ENCODE measurements at regions not wholly inside any gene's neighbourhood (a gene's known extent, or its start where the extent isn't known, plus 50 kb on each side); places are given as distances from the start of the nearest gene placed in this dataset.
"Not testable (repeated sequence)": the region's sequence is repeated elsewhere in the genome, so short reads cannot be mapped to it uniquely, and the experiment has no call there.

GRCh38 chr2:90209009-90209408 lies 1517.5 kb downstream of the RPIA start:
- DNase-seq (ENCODE audit: low read depth in 4 of 4, low spot score in 3 of 4), result no peak

GRCh38 chr2:90209806-90210205 lies 1518.3 kb downstream of the RPIA start:
- DNase-seq (ENCODE audit: low read depth in 4 of 4, low spot score in 3 of 4), result no peak

DNA sequence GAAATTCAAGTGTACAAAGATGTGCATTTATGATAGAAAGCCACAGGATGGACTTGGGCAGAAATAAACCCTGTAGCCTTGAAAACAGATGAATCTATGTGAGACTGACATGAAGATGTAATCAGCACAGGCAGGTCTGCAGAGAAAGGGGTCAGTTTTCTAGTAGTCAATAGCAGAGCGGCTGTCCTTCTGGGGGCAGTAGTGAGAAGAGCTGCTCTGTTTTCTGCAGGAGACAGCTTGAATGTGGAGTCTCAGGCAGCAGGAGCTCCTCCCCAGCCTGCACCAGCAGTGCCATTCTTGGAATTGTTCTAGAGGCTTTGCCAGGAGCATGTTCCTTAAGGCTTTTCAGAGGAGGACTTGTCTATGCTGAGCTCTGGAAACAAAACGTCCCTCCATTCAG lies 1524.4 kb downstream of the RPIA start:
- not testable (repeated sequence) for DNase-seq (ENCODE audit: low read depth in 4 of 4, low spot score in 3 of 4)

DNA sequence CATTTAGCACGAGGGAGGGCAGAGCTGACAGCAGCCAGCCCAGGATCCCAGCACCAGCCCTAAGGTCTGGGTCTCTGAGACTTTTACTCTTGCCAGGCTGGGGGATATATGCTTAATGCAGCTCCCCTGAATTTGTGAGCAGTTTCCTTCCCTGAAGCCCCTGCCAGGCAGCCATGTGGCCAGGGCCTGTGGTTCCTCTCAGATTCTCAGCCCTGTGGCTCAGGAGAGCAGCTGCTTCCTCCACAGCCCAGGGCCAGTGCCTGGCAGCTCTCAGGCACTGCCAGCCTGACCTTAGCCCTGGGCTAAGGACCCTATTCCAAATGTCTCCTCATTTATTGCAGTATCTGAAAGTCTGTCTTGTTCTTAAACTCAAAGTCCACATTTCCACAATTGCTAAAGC lies 1525.3 kb downstream of the RPIA start:
- DNase-seq (ENCODE audit: low read depth in 4 of 4, low spot score in 3 of 4), result not testable (repeated sequence)

GRCh38 chr2:90218534-90218933 lies 1527.1 kb downstream of the RPIA start:
- not testable (repeated sequence) for DNase-seq (ENCODE audit: low read depth in 4 of 4, low spot score in 3 of 4)

DNA sequence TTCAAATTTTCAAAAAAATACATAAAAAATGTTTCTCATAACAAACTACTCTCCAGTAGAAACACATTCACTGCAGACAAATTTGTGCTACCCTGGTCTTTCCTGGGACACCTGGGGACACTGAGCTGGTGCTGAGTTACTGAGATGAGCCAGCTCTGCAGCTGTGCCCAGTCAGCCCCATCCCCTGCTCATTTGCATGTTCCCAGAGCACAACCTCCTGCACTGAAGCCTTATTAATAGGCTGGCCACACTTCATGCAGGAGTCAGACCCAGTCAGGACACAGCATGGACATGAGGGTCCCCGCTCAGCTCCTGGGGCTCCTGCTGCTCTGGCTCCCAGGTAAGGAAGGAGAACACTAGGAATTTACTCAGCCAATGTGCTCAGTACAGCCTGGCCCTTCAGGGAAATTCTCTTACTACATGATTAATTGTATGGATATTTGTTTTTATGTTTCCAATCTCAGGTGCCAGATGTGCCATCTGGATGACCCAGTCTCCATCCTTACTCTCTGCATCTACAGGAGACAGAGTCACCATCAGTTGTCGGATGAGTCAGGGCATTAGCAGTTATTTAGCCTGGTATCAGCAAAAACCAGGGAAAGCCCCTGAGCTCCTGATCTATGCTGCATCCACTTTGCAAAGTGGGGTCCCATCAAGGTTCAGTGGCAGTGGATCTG lies 1529.3 kb downstream of the RPIA start:
- DNase-seq (ENCODE audit: low read depth in 4 of 4, low spot score in 3 of 4), result not testable (repeated sequence)

DNA sequence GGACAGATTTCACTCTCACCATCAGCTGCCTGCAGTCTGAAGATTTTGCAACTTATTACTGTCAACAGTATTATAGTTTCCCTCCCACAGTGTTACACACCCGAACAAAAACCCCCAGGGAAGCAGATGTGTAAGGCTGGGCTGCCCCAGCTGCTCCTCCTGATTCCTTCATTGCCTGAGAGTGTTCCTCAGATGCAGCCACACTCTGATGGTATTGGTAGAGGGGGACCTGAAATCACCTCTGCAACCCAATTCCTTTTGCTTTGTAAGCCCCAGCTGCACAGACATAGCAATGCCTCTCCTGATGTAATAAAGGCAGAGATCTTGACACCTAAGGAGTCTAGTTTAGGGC lies 1529.8 kb downstream of the RPIA start:
- no peak for DNase-seq (ENCODE audit: low read depth in 4 of 4, low spot score in 3 of 4)

GRCh38 chr2:90224767-90225166 lies 1533.3 kb downstream of the RPIA start:
- not testable (repeated sequence) for DNase-seq (ENCODE audit: low read depth in 4 of 4, low spot score in 3 of 4)

GRCh38 chr2:90226465-90227072 lies 1535.1 kb downstream of the RPIA start:
- DNase-seq (ENCODE audit: low read depth in 4 of 4, low spot score in 3 of 4), result not testable (repeated sequence)

- not testable (repeated sequence) for DNase-seq (ENCODE audit: low read depth in 4 of 4, low spot score in 3 of 4)
Observed at GRCh38 chr2:90231199-90231598, 1539.7 kb downstream of the RPIA start.

DNA sequence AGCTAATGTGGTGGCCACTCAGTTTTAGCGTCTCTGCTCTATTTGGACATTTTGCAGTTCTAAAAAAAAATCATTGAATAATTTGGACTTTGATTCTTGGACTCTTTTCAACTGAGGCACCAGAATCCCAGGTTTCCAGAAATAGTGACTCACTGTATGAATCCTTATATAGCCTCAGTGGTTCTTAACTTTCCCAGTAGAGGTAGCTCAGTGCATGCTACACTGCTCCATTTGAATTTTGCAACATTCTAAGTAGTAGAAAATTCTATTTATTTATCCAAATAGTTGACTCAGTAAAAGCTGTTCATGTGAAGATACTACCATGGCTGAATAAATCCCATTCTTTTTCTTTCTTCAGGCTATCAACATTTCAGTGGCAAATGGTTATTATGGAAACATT lies 1544.0 kb downstream of the RPIA start:
- DNase-seq (ENCODE audit: low read depth in 4 of 4, low spot score in 3 of 4), result not testable (repeated sequence)

GRCh38 chr2:90237923-90238361 lies 1546.5 kb downstream of the RPIA start:
- DNase-seq (ENCODE audit: low read depth in 4 of 4, low spot score in 3 of 4), result not testable (repeated sequence)

DNA sequence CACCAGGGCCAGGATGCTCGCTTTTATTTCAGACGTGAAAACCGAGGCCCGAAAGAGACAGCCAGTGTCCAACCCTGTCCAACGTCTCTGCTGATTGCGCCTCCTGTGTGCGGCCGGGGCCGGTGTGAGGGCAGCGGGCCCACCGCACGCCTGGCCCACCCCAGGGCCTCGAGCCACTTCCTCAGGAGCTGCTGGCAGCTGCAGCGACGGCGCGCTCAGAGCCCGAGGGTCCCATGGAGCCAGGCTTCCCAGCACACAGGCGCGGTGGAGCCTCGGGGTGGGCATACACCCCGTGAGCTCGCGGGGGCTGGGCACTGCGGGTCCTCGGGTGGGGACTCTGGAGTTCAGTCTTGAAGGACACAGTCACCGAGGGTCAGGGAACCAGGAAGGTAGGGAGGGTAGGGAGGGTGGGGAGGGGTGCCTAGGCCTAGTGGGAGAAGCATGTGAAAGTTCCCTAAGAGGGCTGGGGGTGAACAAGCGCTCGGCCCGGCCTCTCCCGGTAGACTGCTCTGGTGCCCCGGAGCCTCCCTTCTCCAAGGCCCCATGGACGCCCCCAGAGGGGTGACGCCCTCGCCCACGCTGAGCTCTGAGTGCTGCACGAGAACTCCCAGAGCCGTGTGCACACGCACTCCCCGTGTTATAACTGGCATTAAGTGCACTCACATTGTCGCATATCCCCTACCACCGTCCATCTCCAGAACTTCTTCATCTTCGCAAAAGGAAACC lies 1547.2 kb downstream of the RPIA start:
- not testable (repeated sequence) for DNase-seq (ENCODE audit: low read depth in 4 of 4, low spot score in 3 of 4)

- DNase-seq (ENCODE audit: low read depth in 4 of 4, low spot score in 3 of 4), result not testable (repeated sequence)
Observed at GRCh38 chr2:90239769-90240168, 1548.3 kb downstream of the RPIA start.

DNA sequence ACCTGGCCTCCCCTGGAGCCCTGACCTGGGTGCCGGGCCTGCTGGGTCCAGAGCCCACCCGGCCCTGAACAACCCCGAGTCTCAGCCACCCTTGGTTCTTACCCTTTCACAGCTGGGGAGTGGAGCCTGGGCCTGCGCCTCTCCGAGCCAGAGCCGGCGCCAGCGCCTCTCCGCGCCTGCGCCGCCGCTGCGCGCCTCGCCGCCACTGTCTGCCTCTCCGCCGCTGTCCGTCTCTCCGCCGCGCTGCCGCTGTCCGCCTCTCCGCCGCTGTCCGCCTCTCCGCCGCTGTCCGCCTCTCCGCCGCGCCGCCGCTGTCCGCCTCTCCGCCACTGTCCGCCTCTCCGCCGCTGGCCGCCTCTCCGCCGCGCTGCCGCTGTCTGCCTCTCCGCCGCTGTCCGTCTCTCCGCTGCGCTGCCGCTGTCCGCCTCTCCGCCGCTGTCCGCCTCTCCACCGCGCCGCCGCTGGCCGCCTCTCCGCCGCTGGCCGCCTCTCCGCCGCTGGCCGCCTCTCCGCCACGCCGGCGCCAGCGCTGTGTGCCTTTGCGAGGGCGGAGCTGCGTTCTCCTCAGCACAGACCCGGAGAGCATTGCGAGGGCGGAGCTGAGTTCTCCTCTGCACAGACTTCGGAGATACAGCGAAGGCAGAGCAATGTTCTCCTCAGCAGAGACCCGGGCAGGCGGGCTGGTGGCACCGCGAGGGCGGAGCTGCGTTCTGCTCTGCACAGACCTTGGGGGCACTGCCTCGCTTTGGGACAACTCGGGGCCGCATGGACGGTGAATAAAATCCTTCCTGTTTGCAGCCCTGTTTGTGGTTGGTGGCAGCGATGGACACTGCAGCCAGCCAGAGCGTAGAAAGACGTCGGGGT lies 1553.7 kb downstream of the RPIA start:
- DNase-seq (ENCODE audit: low read depth in 4 of 4, low spot score in 3 of 4), result not testable (repeated sequence)

DNA sequence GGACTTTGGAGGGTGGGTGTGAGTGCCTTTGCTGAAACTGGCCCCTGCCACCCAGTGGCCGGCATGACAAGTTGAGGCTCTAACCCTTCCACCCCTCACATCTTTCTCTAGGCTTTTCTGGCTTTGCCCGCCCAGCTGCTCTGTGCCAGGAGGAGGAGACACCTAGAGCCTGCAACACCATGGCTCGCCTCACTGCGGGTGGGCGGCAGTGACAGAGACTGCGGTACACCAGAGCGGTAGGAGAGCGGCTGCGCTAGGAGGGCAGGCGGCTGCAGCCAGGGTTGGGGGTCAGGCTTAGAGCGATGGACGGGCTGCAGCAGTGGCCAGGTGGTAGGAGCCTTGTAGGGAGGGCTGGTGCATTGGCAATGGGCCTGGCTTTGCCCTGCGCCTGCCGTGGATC lies 1556.9 kb downstream of the RPIA start:
- not testable (repeated sequence) for DNase-seq (ENCODE audit: low read depth in 4 of 4, low spot score in 3 of 4)

GRCh38 chr2:90250350-90250749 lies 1558.9 kb downstream of the RPIA start:
- not testable (repeated sequence) for DNase-seq (ENCODE audit: low read depth in 4 of 4, low spot score in 3 of 4)

- DNase-seq (ENCODE audit: low read depth in 4 of 4, low spot score in 3 of 4), result not testable (repeated sequence)
Observed at GRCh38 chr2:90251576-90251975, 1560.1 kb downstream of the RPIA start.

GRCh38 chr2:90253306-90253705 lies 1561.8 kb downstream of the RPIA start:
- not testable (repeated sequence) for DNase-seq (ENCODE audit: low read depth in 4 of 4, low spot score in 3 of 4)

- DNase-seq (ENCODE audit: low read depth in 4 of 4, low spot score in 3 of 4), result not testable (repeated sequence)
Observed at GRCh38 chr2:90266888-90267287, 1575.4 kb downstream of the RPIA start.

DNA sequence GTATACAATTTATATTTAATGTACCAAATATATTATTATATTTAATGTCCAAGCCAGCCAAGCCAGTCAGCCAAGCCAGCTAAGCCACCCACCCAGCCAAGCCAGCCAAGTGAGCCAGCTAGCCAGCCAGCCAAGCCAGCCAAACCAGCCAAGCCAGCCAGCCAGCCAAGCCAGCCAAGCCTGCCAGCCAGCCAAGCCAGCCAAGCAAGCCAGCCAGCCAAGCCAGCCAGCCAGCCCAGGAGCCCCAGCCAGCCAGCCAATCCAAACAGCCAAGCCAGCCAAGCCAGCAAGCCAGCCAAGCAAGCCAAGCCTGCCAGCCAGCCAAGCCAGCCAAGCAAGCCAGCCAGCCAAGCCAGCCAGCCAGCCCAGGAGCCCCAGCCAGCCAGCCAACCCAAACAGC lies 1596.3 kb downstream of the RPIA start:
- DNase-seq (ENCODE audit: low read depth in 4 of 4, low spot score in 3 of 4), result not testable (repeated sequence)

Data from right renal pelvis (tissue), 4 donors.